Forelimb muscle (tissue), 1 donor: ENCODE measurements at regions not wholly inside any gene's neighbourhood (a gene's known extent, or its start where the extent isn't known, plus 50 kb on each side); places are given as distances from the start of the nearest gene placed in this dataset.
"Not testable (repeated sequence)": the region's sequence is repeated elsewhere in the genome, so short reads cannot be mapped to it uniquely, and the experiment has no call there.

Experiments used
- DNase-seq: peaks from one replicate; pipeline ENCODE4 v3.0.0-alpha.2; 2013; ENCODE audit warnings: low read depth

DNA sequence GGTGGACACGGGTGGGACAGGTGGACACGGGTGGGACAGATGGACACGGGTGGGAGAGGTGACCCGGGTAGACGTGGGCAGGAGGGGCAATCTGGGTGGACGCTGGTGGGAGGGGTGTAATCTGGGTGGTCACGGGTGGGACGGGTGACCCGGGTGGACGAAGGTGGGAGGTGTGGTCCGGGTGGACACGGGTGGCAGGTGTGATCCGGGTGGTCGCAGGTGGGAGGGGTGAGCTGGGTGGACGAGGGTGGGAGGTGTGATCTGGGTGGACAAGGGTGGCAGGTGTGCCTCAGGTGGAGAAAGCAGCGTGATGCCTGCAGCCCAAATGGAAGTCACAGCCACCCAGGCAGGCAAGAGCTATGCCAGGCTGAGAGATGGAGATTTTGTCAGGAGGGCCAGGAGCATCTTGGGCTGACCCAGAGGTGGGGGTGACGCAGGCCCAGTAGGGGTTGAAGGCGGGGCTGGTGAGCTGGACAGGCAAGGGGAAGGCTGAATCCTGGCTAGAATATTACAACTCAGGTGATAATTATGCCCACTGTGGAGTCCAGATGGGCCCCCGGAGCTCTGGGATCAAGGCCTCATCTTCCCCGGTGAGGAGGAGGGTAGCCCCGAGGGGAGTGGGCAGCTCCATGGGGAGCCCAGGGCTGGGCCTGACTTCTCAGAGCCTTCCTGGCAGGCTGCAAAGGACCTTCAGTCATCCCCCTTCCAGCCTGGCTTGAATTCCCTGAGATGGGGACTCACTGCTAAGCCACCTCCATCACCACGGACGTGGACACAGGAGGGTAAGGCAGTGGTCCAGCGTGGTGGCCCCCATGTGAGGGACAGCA lies 100.0 kb downstream of the ADRA2C start:
- DNase-seq, result no peak

DNA sequence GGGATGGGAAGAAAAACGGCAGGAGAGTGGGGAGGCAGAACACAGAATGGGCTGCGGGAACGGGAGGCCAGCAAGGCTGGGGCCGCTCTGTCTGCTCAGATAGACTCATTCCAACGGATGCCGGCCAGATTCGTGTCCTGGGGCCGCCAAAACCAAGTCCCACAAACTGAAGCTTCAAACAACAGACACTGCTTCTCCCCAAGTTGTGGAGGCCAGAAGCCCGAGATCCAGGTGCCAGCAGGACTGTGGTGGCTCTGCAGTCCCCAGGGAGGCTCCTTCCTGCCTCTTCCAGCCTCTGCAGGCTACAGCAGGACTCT lies 100.6 kb downstream of the ADRA2C start:
- no peak for DNase-seq

DNA sequence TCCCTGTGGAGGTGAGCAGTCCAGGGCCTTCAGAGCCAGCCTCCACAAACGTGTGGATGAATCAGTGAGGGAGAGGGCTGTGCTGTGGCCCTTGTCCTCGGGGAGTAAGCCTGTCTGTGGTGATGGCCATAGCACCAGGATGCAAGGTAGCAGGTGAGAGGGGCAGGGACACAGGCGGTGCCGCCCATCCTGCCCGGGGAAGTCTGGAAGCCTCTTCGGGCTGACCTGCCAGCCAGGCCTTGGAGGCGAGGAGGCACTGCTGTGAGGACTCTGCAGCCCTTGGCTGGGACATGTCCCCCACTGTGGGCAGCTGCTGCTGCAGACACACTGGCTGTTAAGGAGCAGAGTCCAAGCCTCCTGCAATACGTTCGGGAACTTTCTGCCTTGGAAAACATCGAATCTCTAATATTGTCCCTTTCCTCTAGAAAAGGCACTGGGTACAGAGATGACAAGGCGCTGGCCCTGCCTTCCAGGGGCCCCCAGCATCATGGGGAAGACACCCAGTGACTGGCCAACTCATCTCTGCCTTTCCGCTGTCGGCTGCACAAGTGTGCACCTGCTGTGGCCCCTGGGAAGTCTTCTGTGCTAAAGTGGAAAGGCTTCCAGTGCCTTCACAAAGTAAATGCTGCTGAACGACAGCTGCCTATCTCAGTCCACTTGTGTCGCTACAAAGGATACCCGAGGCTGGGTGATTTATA lies 101.4 kb downstream of the ADRA2C start:
- no peak for DNase-seq

DNA sequence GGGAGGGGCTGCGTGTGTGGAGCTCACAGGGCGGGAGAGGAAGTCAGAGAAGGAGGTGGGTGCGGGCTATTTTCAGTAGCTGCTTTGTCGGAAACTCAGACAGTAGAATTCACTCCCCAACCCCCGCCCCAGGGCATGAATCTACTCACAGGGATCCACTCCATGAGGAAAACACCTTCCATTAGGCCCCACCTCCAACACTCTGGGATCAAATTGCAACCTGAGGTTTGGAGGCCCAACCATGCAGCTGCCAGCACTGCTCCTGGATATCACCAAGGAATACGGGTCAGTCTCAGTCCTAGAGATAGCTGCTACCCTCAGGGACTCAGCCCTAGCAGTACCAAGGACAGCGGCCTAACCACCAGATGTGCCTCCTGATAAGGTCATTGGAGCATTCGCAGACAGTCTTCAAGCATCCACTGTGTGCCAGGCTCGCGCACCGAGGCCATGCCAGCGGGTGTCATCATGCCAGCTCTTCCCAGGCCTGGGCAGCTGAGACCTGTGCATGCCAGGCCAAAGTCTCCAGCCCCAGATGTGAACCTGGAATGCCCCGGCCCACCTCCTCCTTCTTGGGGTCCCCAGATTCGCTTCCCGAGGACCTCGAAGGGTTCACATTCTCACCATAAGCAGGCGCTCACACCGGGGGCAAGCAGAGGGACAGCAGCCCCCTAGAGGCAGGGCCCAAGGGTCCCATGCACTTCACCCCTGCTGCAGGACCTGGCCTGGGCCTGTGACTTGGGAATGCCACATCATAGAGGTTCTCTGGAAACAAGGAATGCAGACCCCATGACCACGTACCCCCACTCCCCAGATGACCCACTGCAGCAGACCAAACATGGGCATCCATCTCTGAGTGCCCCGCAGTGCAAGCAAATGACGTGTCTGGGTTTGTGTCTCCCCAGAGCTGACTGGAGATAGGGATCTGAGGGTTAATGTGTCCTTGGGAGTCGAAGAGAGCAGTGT lies 102.3 kb downstream of the ADRA2C start:
- no peak for DNase-seq

DNA sequence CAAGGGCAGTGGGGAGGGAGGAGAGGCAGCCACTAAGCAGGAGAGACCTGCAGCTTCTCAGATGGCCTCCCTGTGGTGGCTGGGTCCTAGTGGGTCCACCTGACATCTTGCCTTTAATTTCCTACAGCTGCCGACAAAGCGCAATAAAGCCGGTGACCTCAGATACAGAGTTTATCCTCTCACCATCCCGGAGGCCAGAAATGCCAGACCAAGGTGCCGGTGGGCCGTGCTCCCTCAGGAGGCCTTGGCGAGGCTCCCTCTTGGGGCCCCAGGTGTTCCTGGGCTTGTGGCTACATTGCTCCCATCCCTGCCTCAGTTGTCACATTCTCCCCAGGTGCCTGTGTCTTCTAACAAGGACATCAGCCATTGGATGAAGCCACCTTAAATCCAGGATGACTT lies 103.0 kb downstream of the ADRA2C start:
- DNase-seq, result no peak

DNA sequence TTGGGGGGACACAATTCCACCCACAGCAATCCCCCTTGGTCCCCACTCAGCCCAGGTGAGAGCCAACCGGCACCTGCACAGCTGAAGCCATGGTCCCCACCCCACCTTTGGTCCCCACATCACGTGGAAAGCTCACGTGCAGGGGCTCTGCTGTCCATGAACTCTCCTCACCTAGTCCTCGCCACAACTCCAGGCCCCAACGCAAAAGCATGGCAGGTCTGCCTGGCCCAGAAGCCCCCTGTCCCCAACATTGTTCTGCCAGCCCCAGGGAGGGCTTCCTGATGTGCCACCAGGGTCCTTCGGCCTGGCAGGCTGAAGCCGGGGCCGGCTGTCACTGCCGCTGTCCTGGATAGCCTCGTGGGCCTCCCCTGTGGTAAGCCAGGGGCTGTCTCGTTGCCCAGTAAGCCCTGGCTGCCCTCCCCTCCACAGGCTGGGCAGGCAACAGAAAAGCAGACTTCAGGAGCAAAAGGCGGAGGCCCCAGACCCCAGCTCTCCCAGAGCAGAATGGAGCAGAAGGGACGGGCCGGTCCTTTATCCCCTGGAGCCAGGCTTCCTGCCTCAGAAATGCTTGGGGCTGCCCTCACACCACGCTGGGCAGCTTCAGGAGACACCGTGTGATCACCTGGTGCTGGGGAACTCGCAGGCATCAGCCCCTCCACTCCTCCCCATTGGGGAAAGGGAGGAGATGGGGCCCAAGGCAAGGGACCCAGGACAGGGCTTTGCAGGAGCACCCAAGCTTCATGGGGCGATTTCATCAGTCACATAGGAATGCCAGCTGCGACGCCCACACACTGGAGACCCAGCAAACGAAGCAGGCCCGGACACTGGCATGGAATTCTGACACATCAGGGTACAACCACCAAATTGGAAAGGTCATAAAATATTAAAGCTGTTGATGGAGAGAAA lies 103.7 kb downstream of the ADRA2C start:
- no peak for DNase-seq

DNA sequence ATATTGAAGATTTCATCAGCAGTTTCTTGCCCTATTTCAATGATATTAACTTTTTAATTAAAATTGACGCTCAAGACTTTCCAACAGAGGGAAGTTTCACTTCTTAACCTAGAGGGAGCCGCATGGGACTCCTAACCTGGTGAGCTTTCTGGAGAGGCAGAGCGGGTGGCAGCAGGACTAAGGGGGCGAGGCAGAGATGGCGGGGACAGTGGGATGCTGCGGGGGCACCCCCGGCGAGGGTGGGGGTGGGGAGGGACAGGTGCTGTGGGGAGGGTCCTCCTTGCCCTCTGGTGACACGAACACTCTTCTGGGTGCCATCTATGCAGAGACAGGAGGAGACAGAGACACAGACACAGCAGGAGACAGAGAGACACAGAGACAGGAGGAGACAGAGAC lies 104.4 kb downstream of the ADRA2C start:
- DNase-seq, result no peak

DNA sequence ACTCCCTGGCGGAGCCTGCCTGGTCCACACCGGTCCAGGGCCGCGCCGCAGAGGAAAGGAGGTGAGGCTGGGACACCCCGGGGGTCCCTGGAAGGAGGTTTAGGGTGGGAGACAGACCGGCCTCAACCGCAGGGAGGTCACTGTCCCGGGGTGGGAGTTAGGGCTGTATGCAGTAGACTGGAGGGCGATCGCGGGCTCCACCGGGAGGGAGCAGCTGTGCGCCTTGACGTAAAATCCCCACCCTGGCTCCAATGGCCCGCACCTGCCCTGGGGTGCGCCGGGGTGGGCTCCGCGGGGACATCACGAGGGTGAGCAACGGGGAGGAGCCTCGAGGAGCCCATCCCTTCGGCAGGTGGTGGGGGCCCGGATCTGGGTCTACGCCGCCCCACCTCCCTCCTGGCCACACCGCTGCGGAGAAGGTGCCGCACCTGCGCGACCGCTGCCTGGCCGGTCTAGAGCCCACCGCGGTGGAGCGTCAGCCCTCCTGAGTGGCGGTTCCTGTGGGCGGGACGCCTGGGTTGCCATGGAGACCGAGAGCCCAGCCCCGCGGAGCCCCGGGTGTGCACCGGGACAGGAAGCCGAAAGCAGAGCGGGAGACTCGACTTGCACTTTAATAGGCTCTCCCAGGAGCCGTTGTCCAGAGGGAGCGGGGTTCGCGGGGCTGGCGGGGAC lies 105.1 kb downstream of the ADRA2C start:
- DNase-seq, result no peak

DNA sequence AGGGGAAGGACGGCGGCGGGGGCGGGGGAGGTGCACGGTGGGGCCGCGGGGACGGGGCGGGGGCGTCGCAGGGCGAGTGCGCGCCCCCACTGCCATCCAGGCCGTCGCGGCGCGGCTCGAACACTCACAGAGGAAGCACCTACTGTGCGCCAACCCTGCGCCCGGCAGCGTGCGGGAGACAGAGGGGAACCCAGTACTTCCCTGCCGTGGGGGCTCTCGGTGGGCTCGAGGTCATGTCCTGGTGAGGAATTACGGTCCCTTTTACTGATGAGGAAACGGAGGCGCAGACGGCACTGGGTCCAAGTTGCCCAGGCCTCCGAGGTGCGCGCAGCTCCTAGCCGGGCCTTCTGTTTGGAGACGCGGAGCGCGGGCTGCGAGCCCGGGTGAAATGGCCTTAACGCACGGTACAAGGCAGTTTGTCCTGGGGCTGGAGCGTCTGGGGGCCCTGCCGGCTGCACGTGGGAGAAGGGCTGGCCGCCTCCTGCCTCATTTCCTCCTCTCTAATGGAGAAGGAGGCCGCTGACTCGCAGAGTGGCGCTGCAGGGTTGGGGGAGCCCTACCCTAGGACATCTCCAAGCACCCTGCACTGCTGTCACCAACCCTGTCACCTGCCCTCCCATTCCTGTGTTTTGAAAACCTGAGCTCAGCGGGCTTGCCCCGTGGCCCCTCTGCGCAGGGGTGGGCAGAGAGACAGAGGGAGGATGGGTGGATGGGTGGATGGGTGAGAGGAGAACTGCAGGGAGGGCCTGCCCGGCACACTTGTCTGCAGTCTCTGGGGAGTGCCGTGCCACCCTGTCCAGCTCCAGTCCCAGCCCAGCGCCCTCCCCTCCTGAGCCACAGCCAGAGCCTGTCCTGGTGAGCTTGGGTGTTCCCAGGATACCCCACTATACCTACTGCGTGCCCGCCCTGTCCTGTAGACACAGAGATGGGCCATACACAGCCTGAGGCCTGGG lies 106.0 kb downstream of the ADRA2C start:
- no peak for DNase-seq

DNA sequence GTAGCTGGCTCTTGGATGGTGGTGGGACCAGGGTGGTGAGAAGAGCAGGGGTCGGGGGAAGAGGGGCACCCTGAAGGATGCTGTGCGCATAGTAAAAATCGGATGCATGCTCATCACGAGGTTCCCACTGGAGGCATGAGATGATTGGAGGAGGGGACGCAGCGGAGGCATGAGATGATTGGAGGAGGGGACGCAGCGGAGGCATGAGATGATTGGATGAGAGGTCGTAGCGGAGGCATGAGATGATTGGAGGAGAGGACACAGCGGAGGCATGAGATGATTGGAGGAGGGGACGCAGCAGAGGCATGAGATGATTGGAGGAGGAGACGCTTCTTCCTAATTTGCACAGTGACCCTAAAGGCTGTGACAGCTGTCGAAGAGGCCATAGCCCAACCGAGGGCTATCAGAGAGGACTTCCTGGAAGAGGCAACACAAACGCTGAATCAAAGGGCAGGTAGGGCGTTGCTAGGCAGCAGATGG lies 106.7 kb downstream of the ADRA2C start:
- no peak for DNase-seq

DNA sequence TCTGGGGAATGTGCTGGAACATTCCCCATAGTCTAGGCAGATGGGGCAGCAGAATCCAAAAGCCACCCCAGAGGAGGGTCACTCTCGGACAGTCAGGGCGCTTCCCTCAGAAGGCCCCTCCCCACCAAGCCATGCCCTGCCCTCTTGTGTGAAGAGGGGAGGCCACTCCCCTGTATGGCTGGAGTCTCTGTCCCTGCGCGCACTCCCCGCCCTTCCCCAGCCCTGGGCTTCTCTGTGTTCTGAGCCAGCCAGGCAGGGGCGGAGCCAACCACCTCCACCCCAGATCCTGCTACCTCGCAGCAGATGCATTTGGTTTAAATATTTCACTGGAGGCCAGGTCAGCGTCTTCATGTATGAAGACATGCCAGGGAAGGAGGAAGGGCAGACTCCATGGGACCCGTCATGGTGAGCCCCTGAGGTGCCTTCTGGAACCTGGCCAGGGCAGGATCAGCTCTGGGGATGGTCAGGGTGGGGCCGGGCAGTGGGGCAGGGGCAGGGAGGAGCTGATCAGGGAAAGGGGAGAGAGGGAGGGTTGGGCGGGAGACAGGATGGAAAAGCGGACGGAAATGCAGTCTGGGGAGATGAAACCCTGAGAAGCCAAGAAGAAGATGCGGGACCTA lies 107.3 kb downstream of the ADRA2C start:
- no peak for DNase-seq

DNA sequence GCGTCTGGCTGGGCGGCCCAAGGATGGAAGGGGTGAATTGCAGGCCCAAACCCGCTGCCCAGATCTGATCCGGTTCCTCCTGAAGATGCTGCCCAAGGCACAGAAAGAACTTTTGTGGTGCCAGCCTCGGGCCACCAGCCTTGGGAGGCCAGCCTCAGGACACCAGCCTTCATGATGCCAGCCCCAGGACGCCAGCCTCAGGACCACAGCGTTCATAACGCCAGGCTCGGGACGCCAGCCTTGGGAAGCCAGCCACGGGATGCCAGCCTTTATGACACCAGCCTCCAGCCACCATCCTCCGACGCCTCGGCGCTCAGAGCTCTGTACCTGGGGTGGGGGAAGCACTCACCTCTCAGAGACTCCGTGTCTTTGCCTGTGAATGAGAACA lies 107.8 kb downstream of the ADRA2C start:
- no peak for DNase-seq

DNA sequence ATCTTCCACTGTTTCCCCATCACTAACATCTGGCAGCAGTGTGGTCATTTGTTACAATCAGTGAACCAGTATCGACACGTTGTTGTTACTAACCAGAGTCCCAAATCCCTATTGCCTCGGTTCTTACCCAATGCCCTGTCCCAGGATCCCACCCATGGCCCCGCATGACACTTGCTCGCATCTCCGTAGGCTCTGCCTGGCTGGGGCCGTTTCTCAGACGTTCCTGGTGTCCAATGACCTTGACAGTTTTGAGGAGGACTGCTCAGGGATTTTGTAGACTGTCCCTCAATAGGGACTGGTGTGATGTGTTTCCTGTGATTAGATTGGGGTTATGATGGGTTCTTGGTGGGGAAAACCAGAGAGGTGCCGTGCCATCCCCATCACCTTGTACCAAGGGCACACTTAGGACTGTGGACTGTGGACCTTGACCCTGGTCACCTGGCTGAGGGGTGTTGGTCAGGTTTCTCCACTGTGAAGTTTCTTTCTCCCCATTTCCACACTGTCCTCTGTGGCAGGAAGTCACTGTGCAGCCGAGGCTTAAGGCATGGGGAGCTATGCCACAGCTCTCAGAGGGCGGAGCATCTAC lies 108.4 kb downstream of the ADRA2C start:
- no peak for DNase-seq

DNA sequence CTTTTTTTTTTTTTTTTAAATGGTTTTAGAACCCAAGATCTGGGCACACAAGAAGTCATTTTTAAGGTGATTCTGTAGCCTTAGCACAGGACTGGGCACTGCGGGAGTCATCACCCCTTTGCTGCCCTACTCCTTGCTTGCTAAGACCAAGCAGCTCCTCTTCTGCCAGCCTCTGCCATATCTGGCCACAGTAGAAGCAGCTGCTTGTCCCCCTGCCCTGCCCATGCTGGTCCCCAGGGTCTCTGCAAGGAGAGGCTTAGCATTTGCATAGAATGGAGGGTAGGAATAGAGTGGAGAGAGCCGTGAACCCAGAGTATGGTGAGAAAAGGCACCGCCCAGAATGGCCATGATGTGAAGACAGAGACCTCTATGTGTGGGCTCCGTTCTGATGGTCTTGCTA lies 109.3 kb downstream of the ADRA2C start:
- no peak for DNase-seq

DNA sequence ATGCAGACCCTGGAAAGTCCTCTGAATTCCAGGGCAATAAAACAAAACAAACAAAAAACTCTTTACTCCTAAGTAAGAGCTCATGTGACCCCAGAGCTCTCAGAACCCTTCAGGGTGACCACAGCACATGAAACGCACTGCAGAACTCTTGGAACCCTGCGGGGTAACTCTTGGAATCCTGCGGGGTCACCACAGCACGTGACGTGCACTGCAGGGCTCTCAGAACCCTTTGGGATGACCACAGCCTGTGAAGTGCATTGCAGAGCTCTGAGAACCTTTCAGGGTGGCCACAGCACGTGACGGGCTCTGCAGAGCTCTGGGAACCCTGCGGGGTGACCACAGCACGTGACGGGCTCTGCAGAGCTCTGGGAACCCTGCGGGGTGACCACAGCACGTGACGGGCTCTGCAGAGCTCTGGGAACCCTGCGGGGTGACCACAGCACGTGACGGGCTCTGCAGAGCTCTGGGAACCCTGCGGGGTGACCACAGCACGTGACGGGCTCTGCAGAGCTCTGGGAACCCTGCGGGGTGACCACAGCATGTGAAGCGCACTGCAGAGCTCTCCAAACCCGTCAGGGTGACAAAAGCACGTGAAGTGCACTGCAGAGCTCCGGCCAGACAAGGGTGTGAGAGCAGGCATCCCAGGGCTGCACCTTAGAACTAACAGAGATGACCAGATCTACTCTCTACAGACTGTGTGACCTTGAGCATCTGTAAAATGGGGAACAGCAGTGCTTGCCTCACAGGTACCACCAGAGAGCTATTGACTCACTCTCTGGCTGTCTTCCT lies 110.1 kb downstream of the ADRA2C start:
- DNase-seq, result not testable (repeated sequence)

DNA sequence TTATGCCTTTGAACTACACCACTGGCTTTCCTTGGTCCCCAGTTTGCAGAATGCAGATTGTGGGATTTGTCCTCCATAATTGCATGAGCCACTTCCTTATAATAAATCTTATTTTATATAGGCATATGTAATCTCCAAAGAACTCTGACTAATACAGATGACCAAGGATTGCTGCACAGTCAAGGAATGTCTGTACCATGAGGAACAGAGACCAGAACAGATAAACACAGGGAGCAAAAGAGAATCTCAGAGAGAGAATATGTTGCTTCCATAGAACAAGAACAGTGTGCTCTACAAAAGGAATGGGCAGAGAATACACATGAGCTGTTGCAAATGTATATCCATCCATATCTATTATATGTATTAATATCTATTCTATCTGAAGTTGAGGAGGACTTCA lies 111.1 kb downstream of the ADRA2C start:
- DNase-seq, result no peak

DNA sequence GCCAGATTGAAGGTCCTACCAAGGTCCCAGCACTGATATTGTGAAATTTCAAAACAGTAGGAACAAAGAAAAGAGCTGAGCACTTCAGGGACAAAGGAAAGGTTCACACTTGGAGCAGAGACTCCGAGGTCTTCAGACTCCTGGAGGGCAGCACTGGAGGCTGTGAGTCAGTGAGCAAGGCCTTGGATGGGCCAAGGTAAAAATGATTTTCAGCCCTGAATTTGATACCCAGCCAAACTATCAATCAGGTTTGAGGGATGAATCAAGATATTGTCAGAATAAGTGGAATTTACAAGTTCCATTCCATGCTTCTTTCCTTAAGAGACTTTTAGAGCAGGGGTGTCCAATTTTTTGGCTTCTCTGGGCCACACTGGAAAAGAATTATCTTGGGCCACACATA lies 111.7 kb downstream of the ADRA2C start:
- no peak for DNase-seq

DNA sequence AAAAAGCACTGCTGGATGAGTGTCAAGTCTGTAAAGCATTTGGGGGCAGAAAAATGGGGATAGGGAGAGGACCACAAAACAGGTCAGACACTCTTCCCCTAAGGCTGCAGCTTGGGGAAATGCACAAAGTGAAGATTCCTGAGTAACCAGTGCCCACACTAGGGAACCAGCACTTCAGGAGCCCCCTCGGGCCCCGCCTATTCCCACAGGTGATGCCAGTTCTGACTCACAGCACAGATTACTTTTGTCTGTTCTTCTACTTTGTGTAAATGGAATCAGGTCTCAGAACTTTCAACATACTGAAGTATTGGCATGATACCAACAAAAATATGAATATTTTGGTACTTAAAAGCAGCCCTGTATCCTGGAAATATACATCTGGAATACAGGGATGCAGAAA lies 112.5 kb downstream of the ADRA2C start:
- DNase-seq, result no peak
